HG02798 (cell line): ENCODE measurements at regions not wholly inside any gene's neighbourhood (a gene's known extent, or its start where the extent isn't known, plus 50 kb on each side); places are given as distances from the start of the nearest gene placed in this dataset.

Experiments
- ATAC-seq: cut with Tn5 transposase; IDR thresholded peaks from one replicate; pipeline ENCODE4 v1.9.1; 2021; ENCODE audit warnings: mild to moderate bottlenecking; ENCODE audit not compliant: unreplicated experiment, poor library complexity

GRCh38 chr11:127600674-127601073 is 600.1 kb upstream of the KIRREL3 start:
- no peak for ATAC-seq

DNA sequence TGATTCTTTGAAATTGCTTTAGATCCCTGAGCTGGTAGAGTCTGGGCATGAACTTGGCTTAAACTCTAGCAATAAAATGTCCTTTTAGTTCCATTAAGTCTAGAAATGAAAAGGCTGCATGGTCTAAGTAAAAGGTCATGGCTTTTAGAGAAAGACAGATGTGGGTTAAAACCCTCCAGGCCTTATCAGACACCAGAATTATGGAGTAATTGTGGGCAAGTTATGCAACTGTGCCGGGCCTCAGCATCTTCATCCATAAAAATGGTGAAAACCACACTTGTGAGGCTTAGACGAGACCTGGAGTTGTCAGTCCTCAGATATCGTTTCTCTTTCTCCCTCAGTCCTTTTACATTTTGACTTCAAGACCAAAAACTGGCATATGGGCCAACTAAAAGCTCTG is 597.9 kb upstream of the KIRREL3 start:
- ATAC-seq, result no peak

- no peak for ATAC-seq
Measured at GRCh38 chr11:127596433-127596832, 595.9 kb upstream of the KIRREL3 start.

GRCh38 chr11:127592371-127592770 is 591.8 kb upstream of the KIRREL3 start:
- no peak for ATAC-seq

GRCh38 chr11:127590314-127590713 is 589.7 kb upstream of the KIRREL3 start:
- ATAC-seq, result no peak

DNA sequence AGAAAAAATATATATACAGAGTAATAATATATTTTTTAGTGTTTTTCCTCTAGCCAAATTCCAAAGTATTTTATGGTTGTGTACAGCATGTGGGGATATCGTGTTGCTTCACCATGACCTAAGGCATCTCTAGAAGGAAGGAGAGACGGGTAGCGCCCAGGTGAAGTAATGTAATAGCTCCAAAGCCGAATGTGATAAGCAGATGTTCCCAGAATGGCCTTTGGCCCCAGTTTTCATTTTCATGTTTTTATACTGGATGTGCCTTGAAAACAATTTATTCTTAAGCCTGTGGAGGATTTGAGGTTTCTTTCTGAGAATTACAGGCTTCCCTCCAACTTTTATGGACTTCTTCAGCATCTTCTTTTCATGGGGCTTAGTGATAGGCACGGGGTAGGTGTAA is 587.9 kb upstream of the KIRREL3 start:
- no peak for ATAC-seq

GRCh38 chr11:127587511-127587910 is 586.9 kb upstream of the KIRREL3 start:
- ATAC-seq, result no peak

DNA sequence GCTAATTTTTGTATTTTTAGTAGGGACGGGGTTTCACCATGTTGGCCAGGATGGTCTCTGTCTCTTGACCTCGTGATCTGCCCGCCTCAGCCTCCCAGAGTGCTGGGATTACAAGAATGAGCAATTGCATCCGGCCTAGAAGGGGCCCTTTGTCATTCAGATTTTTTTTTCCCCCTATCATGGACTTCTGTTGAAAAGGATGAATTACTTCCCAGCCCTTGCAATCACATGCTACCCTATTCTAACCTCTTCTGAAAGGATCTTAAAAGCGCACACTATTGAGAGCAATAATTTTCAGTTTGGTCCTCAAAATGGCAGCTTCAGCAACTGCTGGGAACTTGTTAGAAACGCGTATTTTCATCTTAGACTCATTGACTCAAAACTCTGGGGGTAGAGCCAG is 575.6 kb upstream of the KIRREL3 start:
- no peak for ATAC-seq

- no peak for ATAC-seq
Measured at GRCh38 chr11:127574478-127574877, 573.9 kb upstream of the KIRREL3 start.

- no peak for ATAC-seq
Measured at GRCh38 chr11:127568891-127569290, 568.3 kb upstream of the KIRREL3 start.

DNA sequence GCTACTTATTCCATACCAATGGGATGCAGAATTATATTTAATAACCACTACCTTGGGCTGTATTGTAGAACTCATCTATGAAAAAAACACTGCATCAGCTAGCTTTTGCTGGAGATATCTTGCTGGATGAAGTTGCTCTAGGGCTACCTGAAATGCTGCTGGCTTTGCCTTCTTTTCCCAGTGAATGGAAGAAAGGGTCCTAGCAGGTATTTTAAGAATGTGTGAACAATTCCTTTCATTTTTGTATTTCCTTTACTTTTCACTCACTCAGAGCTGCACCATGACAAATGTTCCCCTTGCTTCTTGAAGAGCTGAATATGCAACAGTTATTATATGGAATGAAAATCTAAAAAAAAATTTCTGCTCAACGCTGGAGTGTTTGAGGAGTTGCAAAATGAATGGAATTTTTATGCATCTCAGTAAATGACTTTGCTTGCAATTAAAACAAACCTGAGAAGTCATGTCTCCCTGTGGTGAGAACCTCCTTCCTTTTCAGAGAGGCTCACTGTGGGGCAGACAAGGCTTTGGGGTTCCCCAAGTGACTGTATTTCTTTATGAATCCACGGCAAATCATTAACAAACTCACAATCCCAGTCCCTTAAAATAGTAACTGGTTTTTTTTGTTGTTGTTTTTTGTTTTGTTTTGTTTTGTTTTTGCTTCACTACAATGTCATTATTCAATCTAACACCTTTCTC is 566.8 kb upstream of the KIRREL3 start:
- ATAC-seq, result no peak

DNA sequence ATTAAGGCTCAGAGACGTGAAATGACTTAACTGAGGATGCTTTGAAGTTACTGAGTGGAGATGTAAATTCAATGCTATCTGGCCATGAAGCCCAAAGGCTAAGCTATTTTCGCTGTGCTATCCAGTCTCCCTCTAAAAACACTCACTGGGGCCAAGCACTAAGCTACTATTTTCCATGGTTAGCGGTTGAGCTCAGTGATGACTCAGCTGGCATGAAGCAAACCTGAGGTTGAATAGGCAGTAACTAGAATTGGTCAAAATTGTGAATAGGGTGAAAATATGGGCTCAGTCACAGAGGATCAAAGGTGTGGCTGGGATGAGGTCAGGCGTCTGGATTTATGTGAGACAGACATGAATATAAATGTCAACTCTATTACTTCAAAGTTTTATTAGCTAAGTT is 564.2 kb upstream of the KIRREL3 start:
- no peak for ATAC-seq

- no peak for ATAC-seq
Measured at GRCh38 chr11:127559978-127560377, 559.4 kb upstream of the KIRREL3 start.

- ATAC-seq, result no peak
Measured at GRCh38 chr11:127552446-127552845, 551.9 kb upstream of the KIRREL3 start.

GRCh38 chr11:127531167-127531566 is 530.6 kb upstream of the KIRREL3 start:
- ATAC-seq, result no peak

DNA sequence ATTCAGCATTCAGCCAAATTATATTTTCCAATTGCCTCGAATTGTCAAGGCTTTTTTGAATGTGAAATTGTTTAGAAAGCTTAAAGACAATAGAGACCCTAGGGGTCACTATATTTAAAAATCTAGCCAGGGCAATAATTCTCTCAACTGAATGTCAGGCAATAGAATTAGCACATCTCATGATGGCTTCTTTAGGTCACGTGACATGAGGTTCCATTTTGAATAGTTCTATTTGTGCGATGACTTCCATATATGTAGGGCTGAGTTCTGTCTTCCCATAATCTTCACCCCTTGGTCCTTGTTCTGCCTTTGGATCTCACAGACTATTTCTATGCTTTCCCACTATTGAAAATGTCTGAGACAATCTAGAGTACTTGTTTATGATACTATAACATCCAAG is 527.7 kb upstream of the KIRREL3 start:
- no peak for ATAC-seq

DNA sequence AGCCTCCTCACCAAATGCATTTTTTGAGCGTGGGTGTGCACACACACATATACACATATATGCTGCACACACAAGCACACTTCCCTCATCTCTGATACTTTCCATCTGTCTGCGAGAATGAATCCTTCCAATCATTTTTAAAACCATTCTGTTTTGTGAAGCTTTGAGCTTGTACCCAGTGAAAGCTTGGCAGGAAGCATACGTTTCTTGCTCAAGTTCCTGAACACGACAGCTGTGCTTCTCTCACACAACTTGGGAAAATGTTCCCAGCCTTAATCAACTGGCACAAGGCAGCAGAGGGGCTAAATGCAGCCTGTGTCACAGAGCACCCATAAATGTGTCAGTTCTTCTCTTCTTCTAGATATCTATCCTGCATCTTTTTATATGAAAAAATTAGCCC is 524.0 kb upstream of the KIRREL3 start:
- ATAC-seq, result no peak

DNA sequence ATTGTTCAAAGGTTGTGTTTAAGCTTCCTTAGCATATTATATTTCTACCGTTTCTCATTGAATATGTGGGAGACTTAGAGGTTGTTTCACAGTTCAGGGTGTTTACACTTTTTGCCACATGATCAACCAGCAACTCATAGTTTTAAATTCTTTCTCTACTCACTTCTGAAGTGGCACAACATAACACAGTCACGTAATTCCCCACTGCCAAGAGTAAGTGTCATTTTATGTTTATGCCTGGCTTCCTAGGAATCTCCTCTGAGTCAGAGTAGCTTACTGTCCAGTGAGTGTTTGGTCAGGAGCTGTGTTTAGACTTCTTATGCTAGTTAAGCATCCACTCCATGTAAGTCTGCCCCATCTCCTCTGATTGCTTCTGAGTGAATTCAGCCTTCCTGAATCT is 520.8 kb upstream of the KIRREL3 start:
- no peak for ATAC-seq

- ATAC-seq, result no peak
Measured at GRCh38 chr11:127507851-127508250, 507.3 kb upstream of the KIRREL3 start.

GRCh38 chr11:127506647-127507046 is 506.1 kb upstream of the KIRREL3 start:
- no peak for ATAC-seq

DNA sequence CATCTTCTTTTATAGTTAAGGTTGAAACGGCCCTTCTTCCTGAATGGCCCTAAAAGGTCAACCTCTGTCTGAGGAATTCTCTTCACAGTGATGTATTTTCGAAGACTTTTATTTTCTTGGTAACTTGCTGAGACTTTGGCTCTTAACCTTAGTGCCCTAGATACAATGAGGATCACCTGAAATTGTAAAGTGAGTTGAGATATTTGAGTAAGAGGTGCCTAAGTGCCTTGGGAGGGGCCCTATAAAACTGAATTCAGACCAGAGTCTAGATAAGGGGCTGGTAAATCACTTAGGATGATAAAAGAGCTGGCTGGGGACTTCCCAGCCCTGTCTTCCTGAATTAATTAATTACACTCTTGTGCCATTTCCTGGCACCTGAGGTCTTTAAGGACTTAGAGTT is 505.6 kb upstream of the KIRREL3 start:
- no peak for ATAC-seq

- ATAC-seq, result no peak
Measured at GRCh38 chr11:127496165-127496564, 495.6 kb upstream of the KIRREL3 start.
